IMR-90 (cell line): ENCODE measurements at regions not wholly inside any gene's neighbourhood (a gene's known extent, or its start where the extent isn't known, plus 50 kb on each side); places are given as distances from the start of the nearest gene placed in this dataset.

Experiments used
- ATAC-seq: fragments of 200-7000 bp; cut with Tn5 transposase; 2 replicates; pipeline ENCODE4 v1.9.1; 2020; ENCODE audit warnings: low read depth, mild to moderate bottlenecking, moderate library complexity
- BruUV-seq: library from RNA; stranded (reverse); fragments of 400-500 nt; replicated peaks from 2 replicates; lab custom pipeline; 2021; lab: Mats Ljungman, UMichigan
- CTCF ChIA-PET: fragments of 300-600 bp; formaldehyde crosslinking; extraction: SDS; loops from one replicate; lab custom pipeline; 2021; ENCODE audit warnings: antibody characterized with exemption; lab: Yijun Ruan, JAX
- POLR2A ChIA-PET: fragments of 300-600 bp; sonication (Branson Sonifier 250); formaldehyde crosslinking; loops from one replicate; lab custom pipeline; 2022; ENCODE audit warnings: antibody characterized with exemption; ENCODE audit not compliant: unreplicated experiment; lab: Charles Lee
- DNase-seq: peaks from one replicate; pipeline ENCODE4 v3.0.0; 2013
- H2AFZ ChIP-seq: replicated peaks from 2 replicates; pipeline ENCODE3; 2013; ENCODE audit warnings: low read length, mild to moderate bottlenecking; ENCODE audit not compliant: poor library complexity
- H2AK5ac ChIP-seq: 2 replicates; pipeline ENCODE4 v1.6.1; 2013; ENCODE audit warnings: low read depth, low read length, inconsistent platforms
- H2AK9ac ChIP-seq: replicated peaks from 2 replicates; pipeline ENCODE3; 2013; ENCODE audit warnings: mild to moderate bottlenecking, low read depth, low read length, moderate library complexity; ENCODE audit not compliant: poor library complexity
- H2BK120ac ChIP-seq: 2 replicates; pipeline ENCODE4 v1.6.1; 2013; ENCODE audit warnings: low read depth, low read length, inconsistent platforms
- H2BK15ac ChIP-seq: 3 replicates; pipeline ENCODE4 v1.6.1; 2013; ENCODE audit warnings: low read depth, low read length, inconsistent platforms
- H2BK20ac ChIP-seq: 2 replicates; pipeline ENCODE4 v1.6.1; 2013; ENCODE audit warnings: low read depth, mild to moderate bottlenecking, inconsistent platforms, low read length, moderate library complexity
- H2BK5ac ChIP-seq: 2 replicates; pipeline ENCODE4 v1.6.1; 2013; ENCODE audit warnings: mild to moderate bottlenecking, low read depth, low read length, inconsistent platforms; ENCODE audit not compliant: poor library complexity, severe bottlenecking
- H3K14ac ChIP-seq: replicated peaks from 2 replicates; pipeline ENCODE4 v1.6.1; 2013; ENCODE audit warnings: low read depth, low read length, inconsistent platforms
- H3K18ac ChIP-seq: 2 replicates; pipeline ENCODE4 v1.6.1; 2013; ENCODE audit warnings: low read depth, low read length, control low read depth
- H3K23ac ChIP-seq: 2 replicates; pipeline ENCODE4 v1.6.1; 2013; ENCODE audit warnings: low read depth, low read length, inconsistent platforms
- H3K27ac ChIP-seq: 2 replicates; pipeline ENCODE4 v1.5.1; 2013; ENCODE audit warnings: mild to moderate bottlenecking, control low read depth, low read length; ENCODE audit not compliant: insufficient read depth
- H3K27me3 ChIP-seq: 2 replicates; pipeline ENCODE4 v1.6.1; 2013; ENCODE audit warnings: low read length; ENCODE audit not compliant: control insufficient read depth, insufficient read depth
- H3K36me3 ChIP-seq: 2 replicates; pipeline ENCODE4 v1.6.1; 2013; ENCODE audit warnings: low read length, mixed read lengths; ENCODE audit not compliant: control insufficient read depth, insufficient read depth
- H3K4ac ChIP-seq: 2 replicates; pipeline ENCODE4 v1.6.1; 2013; ENCODE audit warnings: low read depth, low read length, inconsistent platforms
- H3K4me1 ChIP-seq: 2 replicates; pipeline ENCODE4 v1.6.1; 2013; ENCODE audit warnings: low read length, mixed read lengths; ENCODE audit not compliant: control insufficient read depth, insufficient read depth
- H3K4me2 ChIP-seq: 2 replicates; pipeline ENCODE4 v1.6.1; 2013; ENCODE audit warnings: low read depth, mild to moderate bottlenecking, control low read depth, low read length, moderate library complexity
- H3K4me3 ChIP-seq: 2 replicates; pipeline ENCODE4 v1.5.1; 2013; ENCODE audit warnings: low read depth, mild to moderate bottlenecking, control low read depth, low read length, moderate library complexity; ENCODE audit not compliant: insufficient read depth
- H3K56ac ChIP-seq: 2 replicates; pipeline ENCODE4 v1.6.1; 2013; ENCODE audit warnings: low read length, inconsistent platforms; ENCODE audit not compliant: insufficient read depth; ENCODE audit errors: extremely low read depth
- H3K79me1 ChIP-seq, 2 experiments: 2 replicates each; pipeline ENCODE4 v1.6.1; 2013; ENCODE audit warnings: low read length in 2 of 2, inconsistent platforms in 1 of 2, low read depth in 1 of 2
- H3K9ac ChIP-seq: 2 replicates; pipeline ENCODE4 v1.6.1; 2013; ENCODE audit warnings: low read depth, low read length, control low read depth
- H3K9me1 ChIP-seq: 2 replicates; pipeline ENCODE4 v1.6.1; 2013; ENCODE audit warnings: low read length, inconsistent platforms; ENCODE audit not compliant: insufficient read depth
- H3K9me3 ChIP-seq: 2 replicates; pipeline ENCODE4 v1.6.1; 2013; ENCODE audit warnings: low read length; ENCODE audit not compliant: control insufficient read depth, insufficient read depth
- H4K20me1 ChIP-seq: 2 replicates; pipeline ENCODE4 v1.6.1; 2013; ENCODE audit warnings: low read length, inconsistent platforms; ENCODE audit not compliant: insufficient read depth
- H4K5ac ChIP-seq: 2 replicates; pipeline ENCODE4 v1.6.1; 2013; ENCODE audit warnings: mild to moderate bottlenecking, low read depth, low read length, control low read depth
- H4K8ac ChIP-seq, 2 experiments: 2 replicates each; pipeline ENCODE4 v1.6.1; 2013; ENCODE audit warnings: low read depth in 2 of 2, low read length in 2 of 2, control low read depth in 1 of 2, inconsistent platforms in 1 of 2
- H4K91ac ChIP-seq: 2 replicates; pipeline ENCODE4 v1.6.1; 2013; ENCODE audit warnings: low read depth, low read length, inconsistent platforms; ENCODE audit not compliant: insufficient read depth
- BHLHE40 ChIP-seq: fragments of 150-350 bp; IDR thresholded peaks from 2 replicates; pipeline ENCODE4 v1.6.1; 2016; ENCODE audit warnings: mild to moderate bottlenecking, low read depth, low read length
- CHD1 ChIP-seq: IDR thresholded peaks from 2 replicates; pipeline ENCODE4 v1.6.1; 2012; ENCODE audit warnings: low read depth, low read length, improper control_type of control experiment
- FOS ChIP-seq: fragments of 150-350 bp; IDR thresholded peaks from 2 replicates; pipeline ENCODE4 v1.6.1; 2016; ENCODE audit warnings: low read depth, low read length
- NFE2L2 ChIP-seq: fragments of 150-350 bp; IDR thresholded peaks from 2 replicates; pipeline ENCODE4 v1.6.1; 2016; ENCODE audit warnings: low read depth, mild to moderate bottlenecking, low read length
- WGBS, 2 experiments: methylation state at CpG; one replicate each; pipeline versions ENCODE4 v1.1.5 to v1.1.7; 2013; ENCODE audit warnings: missing lambda C conversion rate in 2 of 2; ENCODE audit not compliant: insufficient read length in 1 of 2; ENCODE audit errors: extremely low coverage in 2 of 2; 5-methylcytosine and 5-hydroxymethylcytosine counted together
- dilution Hi-C: fragments of 300-500 bp; cut with HindIII; formaldehyde crosslinking; loops from one replicate; pipeline ENCODE4 v1.14.3; 2018; ENCODE audit warnings: low sequenced_read_pairs; ENCODE audit not compliant: unreplicated experiment
- in situ Hi-C: fragments of 300-500 bp; cut with MboI; formaldehyde crosslinking; loops from 3 replicates; pipeline ENCODE4 v1.14.3; 2019; ENCODE audit warnings: low sequenced_read_pairs, inconsistent platforms, mixed read lengths
- intact Hi-C: fragments of 100-400 bp; cut with micrococcal nuclease; formaldehyde crosslinking; loops from 2 replicates; pipeline ENCODE4 v1.10.0; 2022
- TF ChIP-seq, protein P1 (sequence below): conservative IDR thresholded peaks from 2 replicates; pipeline ENCODE4 v1.5.1; 2012; ENCODE audit warnings: mild to moderate bottlenecking, low read depth, low read length, improper control_type of control experiment

DNA sequence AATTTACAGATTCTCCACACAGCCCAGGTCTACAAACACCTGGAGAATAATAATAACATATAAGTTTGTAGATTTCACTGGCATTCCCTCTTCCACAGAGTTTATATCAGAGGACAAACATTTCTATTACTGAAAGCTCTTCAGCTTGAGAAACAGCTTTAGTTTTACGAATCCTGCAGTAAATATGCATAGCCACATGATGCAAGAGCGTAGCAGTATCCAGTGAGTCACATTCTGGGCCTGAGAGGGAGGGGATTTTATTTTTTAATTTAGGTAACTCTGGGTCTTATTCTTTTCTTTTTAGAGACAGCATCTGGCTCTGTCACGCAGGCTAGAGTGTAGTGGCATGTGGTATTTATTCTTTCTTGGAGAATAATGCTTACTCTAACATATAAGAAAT is 1002.8 kb downstream of the TRHDE start:
- H3K27ac ChIP-seq = no peak overlapping the region
- dilution Hi-C loops = no loop called here
- DNase-seq (no peak), ATAC-seq (no peak)
- H2AFZ ChIP-seq = no peak overlapping the region
- H3K14ac ChIP-seq = no peak overlapping the region
- no peak overlapping the region for H3K56ac ChIP-seq
- H3K79me1 ChIP-seq = no peaks in the 10 kb centered on the region
- no peak overlapping the region for H2BK15ac ChIP-seq
- H3K18ac ChIP-seq = no peak overlapping the region
- no peak overlapping the region for H3K23ac ChIP-seq
- no peaks in the 10 kb centered on the region for H3K4me1 ChIP-seq
- no peak overlapping the region for H4K91ac ChIP-seq
- H2BK20ac ChIP-seq = no peak overlapping the region
- H2AK5ac ChIP-seq = no peak overlapping the region
- H3K9ac ChIP-seq = no peak overlapping the region
- in situ Hi-C loops = no loop called here
- no peaks in the 10 kb centered on the region for H3K36me3 ChIP-seq
- no TSS peak for BruUV-seq
- H4K8ac ChIP-seq = no peak overlapping the region
- WGBS, 2 experiments = no CpG with 5 or more reads among the region's 3 CpGs
- H4K5ac ChIP-seq = no peak overlapping the region
- no peak overlapping the region for H3K4ac ChIP-seq
- POLR2A ChIA-PET = no interaction called here
- TF ChIP-seq, protein P1, sequence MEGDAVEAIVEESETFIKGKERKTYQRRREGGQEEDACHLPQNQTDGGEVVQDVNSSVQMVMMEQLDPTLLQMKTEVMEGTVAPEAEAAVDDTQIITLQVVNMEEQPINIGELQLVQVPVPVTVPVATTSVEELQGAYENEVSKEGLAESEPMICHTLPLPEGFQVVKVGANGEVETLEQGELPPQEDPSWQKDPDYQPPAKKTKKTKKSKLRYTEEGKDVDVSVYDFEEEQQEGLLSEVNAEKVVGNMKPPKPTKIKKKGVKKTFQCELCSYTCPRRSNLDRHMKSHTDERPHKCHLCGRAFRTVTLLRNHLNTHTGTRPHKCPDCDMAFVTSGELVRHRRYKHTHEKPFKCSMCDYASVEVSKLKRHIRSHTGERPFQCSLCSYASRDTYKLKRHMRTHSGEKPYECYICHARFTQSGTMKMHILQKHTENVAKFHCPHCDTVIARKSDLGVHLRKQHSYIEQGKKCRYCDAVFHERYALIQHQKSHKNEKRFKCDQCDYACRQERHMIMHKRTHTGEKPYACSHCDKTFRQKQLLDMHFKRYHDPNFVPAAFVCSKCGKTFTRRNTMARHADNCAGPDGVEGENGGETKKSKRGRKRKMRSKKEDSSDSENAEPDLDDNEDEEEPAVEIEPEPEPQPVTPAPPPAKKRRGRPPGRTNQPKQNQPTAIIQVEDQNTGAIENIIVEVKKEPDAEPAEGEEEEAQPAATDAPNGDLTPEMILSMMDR = no peak
- TF ChIP-seq NFE2L2 = no peak
- no peak for TF ChIP-seq FOS
- no peak for TF ChIP-seq CHD1
- TF ChIP-seq BHLHE40 = no peak
- peaks cover 2% of the 10 kb centered on the region; the same call in 1 of the 2 replicates for H3K9me3 ChIP-seq
- no peak overlapping the region for H2BK120ac ChIP-seq
- H3K27me3 ChIP-seq = no peaks in the 10 kb centered on the region
- H2AK9ac ChIP-seq = no peak overlapping the region
- CTCF ChIA-PET = interaction anchor here (0.6 kb wide), 1 partner anchor 355 kb away, joined by 3 read pairs; no protein-coding TSS in a partner anchor
- H2BK5ac ChIP-seq = no peak overlapping the region
- no peak overlapping the region for H3K4me3 ChIP-seq
- no peaks in the 10 kb centered on the region for H4K20me1 ChIP-seq
- H3K9me1 ChIP-seq = no peaks in the 10 kb centered on the region
- intact Hi-C loops = no loop called here
- H3K4me2 ChIP-seq = no peak overlapping the region
